GM19240 (cell line): ENCODE measurements at regions not wholly inside any gene's neighbourhood (a gene's known extent, or its start where the extent isn't known, plus 50 kb on each side); places are given as distances from the start of the nearest gene placed in this dataset.
"Not testable (repeated sequence)": the region's sequence is repeated elsewhere in the genome, so short reads cannot be mapped to it uniquely, and the experiment has no call there.

Source experiments
- DNase-seq: peaks from one replicate; pipeline ENCODE4 v3.0.0; 2011; ENCODE audit warnings: low spot score; ENCODE audit not compliant: insufficient read length

- not testable (repeated sequence) for DNase-seq
Observed at GRCh38 chr3:10736444-10736843, 79.6 kb upstream of the SLC6A11 start.

GRCh38 chr3:10737785-10738184 lies 78.2 kb upstream of the SLC6A11 start:
- no peak for DNase-seq

GRCh38 chr3:10738688-10739372 lies 77.2 kb upstream of the SLC6A11 start:
- peak; percentile 61 for DNase-seq

DNA sequence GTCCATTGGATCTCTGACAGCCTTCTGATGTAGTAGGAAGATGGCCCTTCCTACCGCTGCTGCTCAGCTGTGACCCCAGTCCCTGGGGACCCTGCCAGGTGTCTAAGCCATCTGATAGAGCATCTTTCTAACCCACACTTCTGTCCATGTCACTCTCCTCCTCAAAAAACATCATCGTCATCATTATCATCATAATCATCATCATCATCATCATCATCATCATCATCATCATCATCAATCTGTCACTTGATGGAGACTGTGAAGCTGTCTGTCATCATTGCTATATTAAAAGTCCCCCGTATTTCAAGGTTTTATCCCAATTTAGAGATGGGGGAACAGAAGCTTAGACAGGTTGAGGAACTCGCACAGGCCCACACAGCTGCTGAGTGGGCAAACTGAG lies 75.1 kb upstream of the SLC6A11 start:
- no peak for DNase-seq

GRCh38 chr3:10741891-10742671 lies 73.9 kb upstream of the SLC6A11 start:
- DNase-seq = no peak

- DNase-seq = no peak
Observed at GRCh38 chr3:10743366-10744097, 72.5 kb upstream of the SLC6A11 start.

GRCh38 chr3:10744098-10744465 lies 71.9 kb upstream of the SLC6A11 start:
- DNase-seq = no peak

DNA sequence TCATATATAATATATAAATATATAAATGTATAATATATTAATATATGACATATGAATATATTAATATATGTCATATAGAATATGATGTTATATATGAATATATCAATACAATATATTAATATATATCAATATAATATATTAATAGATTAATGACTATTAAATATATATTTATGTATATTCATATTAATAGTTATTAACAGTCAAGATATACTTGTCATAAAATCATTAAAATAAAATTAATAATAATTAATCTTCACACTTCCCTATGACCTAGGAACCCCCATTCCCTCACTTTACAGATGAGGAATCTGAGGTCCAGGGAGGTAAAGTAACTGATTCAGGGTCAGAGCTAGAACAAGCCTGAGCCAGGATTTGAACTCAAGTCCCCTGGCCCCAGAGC lies 70.6 kb upstream of the SLC6A11 start:
- DNase-seq = no peak

DNA sequence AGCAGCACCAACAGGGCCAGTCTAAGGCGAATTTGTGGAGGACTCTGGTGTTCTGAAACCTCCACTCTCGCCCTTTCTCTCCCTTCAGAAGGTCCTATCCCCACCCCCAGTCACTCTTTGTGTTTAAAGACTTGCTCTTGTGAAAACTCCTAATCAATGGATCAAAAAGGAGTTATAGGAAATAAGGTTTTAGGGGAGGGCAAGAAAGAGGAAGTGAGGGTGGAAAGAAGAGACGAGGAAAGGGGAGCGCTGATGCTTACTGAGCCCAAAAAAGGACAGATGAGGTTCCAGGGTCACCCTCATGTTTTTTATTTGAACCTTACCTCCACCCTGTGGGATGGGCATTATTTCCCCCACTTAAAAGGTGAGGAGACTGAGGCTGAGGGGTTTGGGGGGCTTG lies 70.0 kb upstream of the SLC6A11 start:
- DNase-seq = no peak

- no peak for DNase-seq
Observed at GRCh38 chr3:10746684-10747083, 69.3 kb upstream of the SLC6A11 start.

- DNase-seq = no peak
Observed at GRCh38 chr3:10747341-10747740, 68.7 kb upstream of the SLC6A11 start.

DNA sequence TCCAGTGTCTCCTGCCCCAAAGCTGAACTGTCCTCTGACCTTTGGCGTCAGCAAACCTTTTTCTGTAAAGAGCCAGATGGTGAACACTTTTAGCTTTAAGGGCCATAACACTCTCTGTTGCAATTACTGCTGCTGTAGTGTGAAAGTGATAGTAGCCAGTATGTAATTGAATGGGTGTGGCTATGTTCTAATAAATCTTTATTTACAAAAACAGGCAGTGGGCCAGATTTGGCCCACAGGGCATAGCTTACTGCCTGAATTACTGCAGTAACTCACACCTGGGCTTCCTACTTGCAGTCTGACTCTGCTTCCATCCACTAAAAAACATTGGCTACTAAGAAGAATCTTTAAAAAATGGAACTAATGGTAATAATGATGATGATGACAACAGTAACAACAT lies 68.0 kb upstream of the SLC6A11 start:
- no peak for DNase-seq

- peak; percentile 31 for DNase-seq
Observed at GRCh38 chr3:10753964-10754363, 62.1 kb upstream of the SLC6A11 start.

GRCh38 chr3:10756546-10756945 lies 59.5 kb upstream of the SLC6A11 start:
- no peak for DNase-seq

DNA sequence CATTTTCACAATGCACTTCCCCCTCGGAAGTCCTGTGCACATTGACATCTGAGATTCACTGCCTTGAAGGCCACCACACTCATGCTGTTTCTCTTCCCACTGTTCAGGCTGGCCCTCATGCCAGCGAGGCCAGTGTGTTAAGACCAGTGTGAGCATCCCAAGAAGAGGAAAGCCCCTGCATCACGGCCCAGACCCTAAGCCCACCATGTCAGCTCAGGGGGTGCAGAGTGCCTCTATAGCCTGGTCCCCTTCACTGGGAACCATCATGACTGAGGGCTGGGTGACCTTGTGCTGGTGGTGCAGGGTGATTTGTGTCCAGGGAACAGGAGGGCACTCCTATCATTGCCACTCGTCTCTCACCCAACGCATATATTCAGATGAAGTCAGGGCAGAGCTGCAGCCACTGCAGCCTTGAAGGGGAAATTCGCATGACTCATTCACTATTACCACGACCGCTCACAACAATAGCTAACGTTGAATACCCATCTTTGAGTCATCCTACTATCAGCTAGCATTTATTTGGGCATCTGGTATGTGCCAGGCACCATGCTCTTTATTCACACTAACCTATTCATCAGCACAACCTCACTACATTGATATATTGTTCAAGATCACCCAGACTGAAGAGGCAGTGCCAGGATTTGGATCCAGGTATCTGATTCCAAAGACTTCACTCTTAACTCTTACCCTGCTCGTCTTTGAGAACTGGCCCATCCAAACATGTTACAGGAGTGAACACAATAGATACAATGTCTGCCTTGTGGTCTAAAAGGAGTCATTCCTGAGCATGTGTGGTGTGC lies 58.8 kb upstream of the SLC6A11 start:
- DNase-seq = no peak

DNA sequence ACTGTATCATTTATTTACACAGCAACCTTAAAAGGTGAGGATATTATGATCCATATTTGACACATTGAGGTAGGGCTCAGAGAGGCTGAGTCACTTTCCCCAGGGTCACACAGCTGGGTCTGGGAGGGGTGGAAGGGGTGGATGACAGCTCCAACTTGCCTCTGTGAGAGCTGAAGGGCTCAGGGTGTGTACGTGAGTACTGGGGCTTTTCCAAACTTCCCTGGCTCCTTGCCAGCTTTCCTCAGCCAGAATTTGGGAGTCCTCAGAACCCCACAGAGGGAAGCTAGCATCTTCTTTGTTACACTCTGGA lies 58.3 kb upstream of the SLC6A11 start:
- no peak for DNase-seq

DNA sequence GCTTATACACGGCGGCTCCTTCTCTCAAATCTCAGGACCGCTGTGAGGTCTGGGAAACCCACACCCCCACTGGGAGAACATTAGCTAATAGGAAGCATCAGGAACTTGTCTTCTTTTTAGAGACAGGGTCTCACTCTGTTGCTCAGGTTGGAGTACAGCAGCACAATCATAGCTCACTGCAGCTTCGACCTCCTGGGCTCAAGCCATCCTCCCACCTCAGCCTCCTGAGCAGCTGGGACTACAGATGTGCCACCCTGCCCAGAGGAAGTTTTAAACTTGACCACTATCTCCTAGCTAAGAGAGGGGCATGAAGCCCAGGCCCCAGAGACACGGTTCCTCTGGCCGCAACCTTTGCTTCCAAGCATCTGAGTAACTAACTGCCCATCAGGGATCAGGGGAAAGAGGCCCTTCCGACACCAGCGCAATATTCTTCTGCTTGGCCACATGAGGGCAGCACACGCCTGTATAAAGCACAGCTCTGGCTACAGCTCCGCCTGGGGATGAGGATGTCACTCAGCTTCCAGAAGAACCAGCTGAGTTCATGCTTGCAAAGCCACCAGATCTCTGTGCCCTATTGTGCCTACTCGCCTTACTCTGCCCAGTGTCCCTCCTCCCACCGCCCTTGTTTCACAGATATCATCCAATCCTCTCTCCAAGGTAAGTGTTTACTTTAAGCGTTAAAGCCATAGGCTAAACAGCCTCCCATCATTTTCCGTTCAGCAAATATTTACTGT lies 57.6 kb upstream of the SLC6A11 start:
- DNase-seq = peak; percentile 85

DNA sequence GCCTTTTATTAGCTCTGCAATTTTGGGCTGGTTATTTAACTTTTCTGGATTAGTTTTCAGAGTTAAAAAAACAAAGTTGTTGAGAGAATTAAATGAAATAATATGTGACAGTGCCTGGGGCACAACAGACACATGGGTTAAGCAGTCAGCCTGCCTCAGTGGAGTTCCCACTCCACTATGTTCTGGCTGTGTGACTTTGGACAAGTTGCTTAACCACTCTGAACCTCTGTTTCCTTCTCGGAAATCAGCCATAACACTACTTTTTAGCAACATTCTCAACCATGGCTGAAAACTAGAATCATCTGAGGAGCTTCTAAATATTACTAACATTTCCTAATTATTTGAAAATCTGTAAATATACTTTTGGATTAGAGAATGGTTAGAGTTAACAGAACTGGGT lies 56.5 kb upstream of the SLC6A11 start:
- no peak for DNase-seq

DNA sequence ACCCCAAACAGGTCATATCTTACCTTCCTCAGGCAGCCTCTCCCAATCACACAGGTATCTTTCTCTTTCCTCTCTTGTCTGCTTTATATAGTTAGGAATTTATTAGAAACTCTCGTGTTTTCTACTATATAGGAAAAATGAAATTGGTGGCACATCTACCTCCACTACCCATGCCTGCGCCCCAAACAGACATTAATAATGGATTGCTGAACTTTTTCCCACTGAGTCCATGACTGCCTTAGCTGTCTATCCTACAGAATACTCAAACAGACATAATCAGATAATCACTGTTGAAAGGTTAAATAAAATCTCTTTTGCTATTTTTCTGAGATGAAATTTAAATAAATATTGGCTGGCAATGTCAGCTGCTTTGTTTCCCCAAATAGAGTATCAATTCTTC lies 55.8 kb upstream of the SLC6A11 start:
- DNase-seq = no peak

GRCh38 chr3:10761583-10761982 lies 54.4 kb upstream of the SLC6A11 start:
- DNase-seq = no peak

DNA sequence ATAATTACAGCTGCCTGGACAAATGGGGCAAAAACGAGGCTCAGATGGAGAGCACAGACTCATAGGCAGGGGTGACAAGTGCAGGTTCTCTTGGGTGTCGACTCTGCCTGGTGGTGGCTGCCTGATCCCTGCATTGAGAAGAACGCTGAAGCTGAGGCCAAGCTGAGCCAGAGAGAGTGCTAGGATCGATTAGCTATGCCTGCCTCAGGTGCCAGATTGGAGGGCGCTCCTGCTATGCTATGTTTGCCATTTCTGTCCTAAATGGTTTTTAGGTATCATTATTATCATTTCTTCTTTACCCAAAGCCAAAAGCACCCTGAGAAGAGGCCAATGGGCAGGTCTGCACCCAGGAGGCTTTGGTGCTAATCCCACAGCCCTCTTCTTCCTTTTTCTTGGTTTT lies 53.9 kb upstream of the SLC6A11 start:
- DNase-seq = no peak
